ENCODE measurements at regions not wholly inside any gene's neighbourhood (a gene's known extent, or its start where the extent isn't known, plus 50 kb on each side); places are given as distances from the start of the nearest gene placed in this dataset.

DNA sequence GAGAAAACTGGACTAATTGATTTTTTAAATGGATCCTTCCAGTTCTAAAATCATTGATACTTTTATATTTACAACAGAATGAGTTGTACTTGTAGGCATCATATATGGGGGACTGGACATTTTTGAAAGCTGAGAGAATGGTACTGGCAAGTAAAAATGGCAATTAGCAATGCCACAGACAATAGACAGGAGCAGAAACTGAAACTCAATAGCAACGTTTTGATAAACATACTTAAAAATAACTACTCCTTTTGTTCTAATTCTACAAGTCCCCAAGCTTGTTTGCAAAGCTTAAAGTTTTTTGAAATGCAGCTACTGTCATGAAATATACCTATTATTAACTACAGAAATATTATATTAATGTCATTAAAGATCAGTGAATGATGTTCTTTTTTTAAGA is 52.8 kb upstream of the FBXL7 start:
- Histone ChIP-seq H3K4me1 (ENCODE audit: insufficient read depth, low read length) (no peaks in the 10 kb centered on the region), H3K4me3 (ENCODE audit: low read length in 2 of 2) (no peak overlapping the region), H3K27me3 (ENCODE audit: insufficient read depth, low read length) (no peaks in the 10 kb centered on the region), H3K36me3 (ENCODE audit: insufficient read depth, low read length) (no peaks in the 10 kb centered on the region), H3K27ac (ENCODE audit: low read depth, low read length) (no peak overlapping the region), H3K9me3 (ENCODE audit: control insufficient read depth in 1 of 2, low read length in 2 of 2) (no peaks in the 10 kb centered on the region)
- H3K27me3 Mint-ChIP-seq = no peaks in the 10 kb centered on the region
- intact Hi-C loops (cut with micrococcal nuclease) = no loop called here
- no peaks in the 10 kb centered on the region for H3K36me3 Mint-ChIP-seq
- ChIA-PET POLR2A (ENCODE audit: partially characterized antibody) (no interaction called here), CTCF (ENCODE audit: partially characterized antibody) (no interaction called here)
- peaks cover 0 to 14% (median 3%) of the 10 kb centered on the region in 8 donors for H3K9me3 Mint-ChIP-seq
- no peak overlapping the region for H3K4me3 Mint-ChIP-seq
- no peak overlapping the region for H3K27ac Mint-ChIP-seq
- no peak for DNase-seq
- no peaks in the 10 kb centered on the region for H3K4me1 Mint-ChIP-seq

DNA sequence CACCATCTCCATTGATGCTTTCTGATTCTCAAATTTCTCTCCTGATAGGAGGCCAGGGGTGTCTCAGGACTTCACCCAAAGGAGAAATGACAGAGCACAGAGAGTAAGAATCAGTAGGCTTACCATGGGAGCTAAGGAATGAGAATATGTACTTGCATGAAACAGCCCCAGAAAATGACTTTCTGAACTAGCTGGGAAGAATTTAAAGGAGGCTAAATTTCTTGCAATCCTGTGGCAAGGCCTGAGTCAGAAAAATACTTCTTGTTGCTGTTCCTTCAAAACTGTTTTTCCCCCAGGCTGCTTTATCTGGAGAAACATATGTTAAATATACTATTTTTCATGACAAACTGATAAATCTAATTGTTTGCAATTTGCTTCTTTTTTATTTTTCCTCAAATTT is 53.4 kb upstream of the FBXL7 start:
- intact Hi-C loops (cut with micrococcal nuclease) = no loop called here
- no peak overlapping the region for H3K4me3 Mint-ChIP-seq
- no peaks in the 10 kb centered on the region for H3K36me3 ChIP-seq (ENCODE audit: insufficient read depth, low read length)
- no peaks in the 10 kb centered on the region for H3K36me3 Mint-ChIP-seq
- H3K27ac Mint-ChIP-seq = no peak overlapping the region
- CTCF ChIA-PET (ENCODE audit: partially characterized antibody) = no interaction called here
- no peaks in the 10 kb centered on the region for H3K4me1 ChIP-seq (ENCODE audit: insufficient read depth, low read length)
- no peak overlapping the region for H3K4me3 ChIP-seq (ENCODE audit: low read length in 2 of 2)
- POLR2A ChIA-PET (ENCODE audit: partially characterized antibody) = no interaction called here
- H3K4me1 Mint-ChIP-seq = no peaks in the 10 kb centered on the region
- H3K9me3 Mint-ChIP-seq = peaks cover 0 to 14% (median 5%) of the 10 kb centered on the region in 8 donors
- H3K9me3 ChIP-seq (ENCODE audit: control insufficient read depth in 1 of 2, low read length in 2 of 2) = no peaks in the 10 kb centered on the region
- no peaks in the 10 kb centered on the region for H3K27me3 Mint-ChIP-seq
- H3K27me3 ChIP-seq (ENCODE audit: insufficient read depth, low read length) = no peaks in the 10 kb centered on the region
- H3K27ac ChIP-seq (ENCODE audit: low read depth, low read length) = no peak overlapping the region
- DNase-seq = no peak

DNA sequence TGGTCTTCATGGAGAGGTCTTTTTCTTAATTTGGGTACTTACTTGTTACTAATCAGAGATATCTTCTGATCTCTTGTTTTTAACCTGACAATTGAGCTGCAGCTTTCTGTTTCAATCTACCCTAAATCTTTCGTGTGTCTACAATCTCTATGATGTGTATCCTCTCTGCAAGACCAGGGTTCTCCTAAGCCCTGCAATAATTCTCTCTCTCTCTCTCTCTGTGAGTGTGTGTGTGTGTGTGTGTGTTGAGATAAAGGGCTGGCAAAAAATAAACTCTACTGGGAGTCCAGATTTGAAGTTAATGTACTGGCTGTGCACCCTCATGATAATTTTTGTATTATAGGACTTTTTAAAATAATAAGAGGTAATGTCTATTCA is 57.8 kb upstream of the FBXL7 start:
- H3K9me3 Mint-ChIP-seq = peaks cover 0 to 10% (median 1%) of the 10 kb centered on the region in 8 donors
- H3K27ac ChIP-seq (ENCODE audit: low read depth, low read length) = no peak overlapping the region
- H3K4me1 ChIP-seq (ENCODE audit: insufficient read depth, low read length) = no peaks in the 10 kb centered on the region
- H3K27me3 Mint-ChIP-seq = no peaks in the 10 kb centered on the region
- DNase-seq = no peak
- intact Hi-C loops (cut with micrococcal nuclease) = no loop called here
- no peak overlapping the region for H3K27ac Mint-ChIP-seq
- H3K36me3 Mint-ChIP-seq = no peaks in the 10 kb centered on the region
- H3K36me3 ChIP-seq (ENCODE audit: insufficient read depth, low read length) = no peaks in the 10 kb centered on the region
- ChIA-PET POLR2A (ENCODE audit: partially characterized antibody) (no interaction called here), CTCF (ENCODE audit: partially characterized antibody) (no interaction called here)
- no peaks in the 10 kb centered on the region for H3K4me1 Mint-ChIP-seq
- no peak overlapping the region for H3K4me3 Mint-ChIP-seq
- H3K4me3 ChIP-seq (ENCODE audit: low read length in 2 of 2) = no peak overlapping the region
- no peaks in the 10 kb centered on the region for H3K9me3 ChIP-seq (ENCODE audit: control insufficient read depth in 1 of 2, low read length in 2 of 2)
- H3K27me3 ChIP-seq (ENCODE audit: insufficient read depth, low read length) = no peaks in the 10 kb centered on the region

DNA sequence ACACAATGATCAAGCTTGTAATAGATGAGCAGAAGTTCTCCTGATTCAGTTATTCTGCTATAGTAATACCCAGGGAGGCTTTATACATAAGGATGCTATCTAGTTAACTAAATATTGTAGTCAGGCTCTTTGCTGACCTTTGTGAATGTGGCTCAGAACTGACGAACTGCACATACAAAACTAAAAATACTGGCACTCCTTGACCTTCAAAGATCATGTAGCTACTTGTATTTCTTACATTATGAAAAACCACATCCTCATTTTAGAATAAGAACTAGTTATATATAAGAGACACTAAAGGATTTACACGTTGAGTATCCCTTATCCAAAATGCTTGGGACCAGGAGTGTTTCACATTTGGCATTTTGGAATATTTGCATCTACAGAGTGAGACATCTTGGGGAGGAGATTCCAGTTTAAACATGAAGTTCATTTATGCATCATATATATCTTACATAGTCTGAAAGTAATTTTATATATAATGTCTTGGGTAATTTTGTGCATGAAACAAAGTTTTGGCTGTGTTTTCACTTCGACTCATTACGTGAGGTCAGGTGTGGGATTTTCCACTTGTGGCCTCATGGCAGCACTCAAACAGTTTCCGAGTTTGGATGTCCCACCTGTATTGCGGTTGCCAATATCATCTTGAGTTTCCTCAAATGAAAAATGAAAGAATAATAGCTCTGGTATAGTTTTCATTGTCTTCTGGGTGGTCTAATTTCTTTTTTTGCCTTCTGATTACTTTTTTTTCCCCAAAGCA is 58.4 kb upstream of the FBXL7 start:
- intact Hi-C loops (cut with micrococcal nuclease) = no loop called here
- POLR2A ChIA-PET (ENCODE audit: partially characterized antibody) = no interaction called here
- Histone ChIP-seq H3K27me3 (ENCODE audit: insufficient read depth, low read length) (no peaks in the 10 kb centered on the region), H3K27ac (ENCODE audit: low read depth, low read length) (no peak overlapping the region), H3K4me1 (ENCODE audit: insufficient read depth, low read length) (no peaks in the 10 kb centered on the region), H3K4me3 (ENCODE audit: low read length in 2 of 2) (no peak overlapping the region), H3K36me3 (ENCODE audit: insufficient read depth, low read length) (no peaks in the 10 kb centered on the region), H3K9me3 (ENCODE audit: control insufficient read depth in 1 of 2, low read length in 2 of 2) (no peaks in the 10 kb centered on the region)
- H3K9me3 Mint-ChIP-seq = peaks cover 0 to 10% (median 1%) of the 10 kb centered on the region in 8 donors
- no peak overlapping the region for H3K27ac Mint-ChIP-seq
- CTCF ChIA-PET (ENCODE audit: partially characterized antibody) = no interaction called here
- H3K27me3 Mint-ChIP-seq = no peaks in the 10 kb centered on the region
- H3K36me3 Mint-ChIP-seq = no peaks in the 10 kb centered on the region
- no peaks in the 10 kb centered on the region for H3K4me1 Mint-ChIP-seq
- DNase-seq = no peak
- no peak overlapping the region for H3K4me3 Mint-ChIP-seq

DNA sequence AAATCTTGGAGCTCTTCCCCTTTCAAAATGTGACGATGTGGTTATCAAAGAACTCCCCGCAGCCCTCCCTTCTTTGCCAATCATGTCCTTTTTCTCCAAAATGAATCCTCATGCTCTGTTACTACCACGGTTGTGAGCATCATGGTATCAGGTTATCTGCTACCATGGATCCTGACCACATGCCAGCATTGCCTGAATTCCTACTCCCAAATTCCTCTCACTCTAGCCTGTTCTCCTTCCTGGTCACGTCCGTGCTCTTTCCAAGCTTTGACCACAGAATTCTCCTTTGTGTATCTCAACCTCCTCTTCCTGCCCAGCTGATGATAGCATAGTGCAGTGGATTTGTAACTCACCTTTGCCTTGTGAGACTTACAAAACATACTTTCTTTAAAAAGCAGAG is 59.5 kb upstream of the FBXL7 start:
- H3K9me3 Mint-ChIP-seq = peaks cover 0 to 10% (median 1%) of the 10 kb centered on the region in 8 donors
- ChIA-PET CTCF (ENCODE audit: partially characterized antibody) (no interaction called here), POLR2A (ENCODE audit: partially characterized antibody) (no interaction called here)
- Histone ChIP-seq H3K4me1 (ENCODE audit: insufficient read depth, low read length) (no peaks in the 10 kb centered on the region), H3K4me3 (ENCODE audit: low read length in 2 of 2) (no peak overlapping the region), H3K27me3 (ENCODE audit: insufficient read depth, low read length) (no peaks in the 10 kb centered on the region), H3K9me3 (ENCODE audit: control insufficient read depth in 1 of 2, low read length in 2 of 2) (no peaks in the 10 kb centered on the region), H3K27ac (ENCODE audit: low read depth, low read length) (no peak overlapping the region), H3K36me3 (ENCODE audit: insufficient read depth, low read length) (no peaks in the 10 kb centered on the region)
- H3K27me3 Mint-ChIP-seq = no peaks in the 10 kb centered on the region
- no peaks in the 10 kb centered on the region for H3K4me1 Mint-ChIP-seq
- DNase-seq = no peak
- H3K27ac Mint-ChIP-seq = no peak overlapping the region
- peak overlapping the region in 1 of 8 donors; percentile 17 for H3K4me3 Mint-ChIP-seq
- no peaks in the 10 kb centered on the region for H3K36me3 Mint-ChIP-seq
- intact Hi-C loops (cut with micrococcal nuclease) = no loop called here

DNA sequence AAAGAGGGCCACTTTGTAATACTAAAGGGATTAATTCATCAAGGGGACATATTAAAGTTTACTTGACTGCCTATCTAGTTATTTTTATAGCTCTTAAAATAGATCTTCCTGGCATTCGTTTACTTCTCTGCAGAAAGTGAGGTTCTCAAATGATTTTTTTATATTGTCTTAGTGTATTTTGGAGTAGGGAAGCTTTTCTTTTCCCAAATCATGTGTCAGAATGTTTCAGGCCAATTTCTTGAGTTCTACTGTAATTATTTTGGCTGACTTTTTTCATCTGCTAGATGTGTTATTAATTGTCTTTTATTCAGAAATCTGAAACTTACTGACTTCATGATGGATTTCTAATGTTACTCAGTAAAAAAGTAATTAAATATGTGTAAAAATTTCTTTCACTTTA is 60.2 kb upstream of the FBXL7 start:
- no peaks in the 10 kb centered on the region for H3K4me1 Mint-ChIP-seq
- Histone ChIP-seq H3K27me3 (ENCODE audit: insufficient read depth, low read length) (no peaks in the 10 kb centered on the region), H3K9me3 (ENCODE audit: control insufficient read depth in 1 of 2, low read length in 2 of 2) (no peaks in the 10 kb centered on the region), H3K36me3 (ENCODE audit: insufficient read depth, low read length) (no peaks in the 10 kb centered on the region), H3K27ac (ENCODE audit: low read depth, low read length) (no peak overlapping the region), H3K4me1 (ENCODE audit: insufficient read depth, low read length) (no peaks in the 10 kb centered on the region), H3K4me3 (ENCODE audit: low read length in 2 of 2) (no peak overlapping the region)
- no peak for DNase-seq
- no peaks in the 10 kb centered on the region for H3K27me3 Mint-ChIP-seq
- ChIA-PET CTCF (ENCODE audit: partially characterized antibody) (interaction anchor here (1.4 kb wide), 1 partner anchor 10 kb away, joined by 4 read pairs; no protein-coding TSS in a partner anchor), POLR2A (ENCODE audit: partially characterized antibody) (no interaction called here)
- H3K36me3 Mint-ChIP-seq = no peaks in the 10 kb centered on the region
- H3K9me3 Mint-ChIP-seq = peaks cover 0 to 10% (median 1%) of the 10 kb centered on the region in 8 donors
- no peak overlapping the region for H3K27ac Mint-ChIP-seq
- intact Hi-C loops (cut with micrococcal nuclease) = no loop called here
- H3K4me3 Mint-ChIP-seq = no peak overlapping the region

DNA sequence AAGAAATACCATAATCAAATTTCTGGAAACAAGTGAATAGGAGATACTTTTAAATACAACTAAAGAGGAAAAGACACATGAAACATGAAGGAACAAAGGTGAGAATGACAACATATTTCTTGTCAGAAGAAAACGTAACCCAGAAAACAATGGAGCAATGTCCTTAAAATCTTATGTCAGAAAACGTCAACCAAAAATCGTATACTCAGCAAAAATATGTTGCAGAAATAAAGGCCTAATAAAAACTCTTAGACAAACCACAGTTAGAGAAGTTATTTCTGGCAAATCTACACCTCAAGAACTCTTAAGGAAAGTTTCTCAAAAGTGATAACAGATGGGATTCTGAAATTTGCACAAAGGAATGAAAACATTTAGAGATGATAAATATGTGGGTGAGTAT is 66.3 kb upstream of the FBXL7 start:
- H3K9me3 ChIP-seq (ENCODE audit: control insufficient read depth in 1 of 2, low read length in 2 of 2) = no peaks in the 10 kb centered on the region
- DNase-seq = no peak
- H3K27me3 Mint-ChIP-seq = no peaks in the 10 kb centered on the region
- ChIA-PET POLR2A (ENCODE audit: partially characterized antibody) (no interaction called here), CTCF (ENCODE audit: partially characterized antibody) (no interaction called here)
- no peaks in the 10 kb centered on the region for H3K36me3 ChIP-seq (ENCODE audit: insufficient read depth, low read length)
- no peaks in the 10 kb centered on the region for H3K4me1 Mint-ChIP-seq
- no peak overlapping the region for H3K4me3 ChIP-seq (ENCODE audit: low read length in 2 of 2)
- no peak overlapping the region for H3K27ac ChIP-seq (ENCODE audit: low read depth, low read length)
- no peaks in the 10 kb centered on the region for H3K27me3 ChIP-seq (ENCODE audit: insufficient read depth, low read length)
- H3K4me3 Mint-ChIP-seq = no peak overlapping the region
- H3K4me1 ChIP-seq (ENCODE audit: insufficient read depth, low read length) = no peaks in the 10 kb centered on the region
- intact Hi-C loops (cut with micrococcal nuclease) = no loop called here
- H3K27ac Mint-ChIP-seq = no peak overlapping the region
- no peaks in the 10 kb centered on the region for H3K36me3 Mint-ChIP-seq
- H3K9me3 Mint-ChIP-seq = peaks cover 0 to 11% (median under 1%) of the 10 kb centered on the region in 8 donors

DNA sequence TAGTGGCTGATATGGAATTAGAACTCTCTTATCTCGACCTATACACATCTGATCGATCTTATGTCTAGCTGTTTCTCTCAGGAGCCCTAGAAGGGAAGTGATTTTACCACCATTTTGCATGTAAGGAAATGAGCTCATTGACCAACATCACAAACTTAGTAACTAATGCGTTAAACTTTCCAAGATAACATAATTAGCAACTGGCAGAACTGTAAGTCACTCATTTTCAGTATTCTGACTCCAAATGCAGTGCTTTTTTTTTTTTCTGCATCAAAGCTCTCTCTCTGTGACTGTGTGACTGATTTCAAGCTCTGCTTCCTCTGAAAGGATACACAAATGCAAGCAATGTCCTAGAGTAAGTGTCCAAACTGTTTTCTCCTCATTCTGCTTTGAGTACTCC is 68.1 kb upstream of the FBXL7 start:
- intact Hi-C loops (cut with micrococcal nuclease) = no loop called here
- Histone ChIP-seq H3K27ac (ENCODE audit: low read depth, low read length) (no peak overlapping the region), H3K9me3 (ENCODE audit: control insufficient read depth in 1 of 2, low read length in 2 of 2) (no peaks in the 10 kb centered on the region), H3K27me3 (ENCODE audit: insufficient read depth, low read length) (no peaks in the 10 kb centered on the region), H3K36me3 (ENCODE audit: insufficient read depth, low read length) (no peaks in the 10 kb centered on the region), H3K4me1 (ENCODE audit: insufficient read depth, low read length) (no peaks in the 10 kb centered on the region), H3K4me3 (ENCODE audit: low read length in 2 of 2) (no peak overlapping the region)
- H3K9me3 Mint-ChIP-seq = peaks cover 0 to 11% (median under 1%) of the 10 kb centered on the region in 8 donors
- H3K27me3 Mint-ChIP-seq = no peaks in the 10 kb centered on the region
- no peaks in the 10 kb centered on the region for H3K36me3 Mint-ChIP-seq
- POLR2A ChIA-PET (ENCODE audit: partially characterized antibody) = interaction anchor here (0.6 kb wide), 1 partner anchor 57 kb away, joined by 4 read pairs; no protein-coding TSS in a partner anchor
- no peak overlapping the region for H3K4me3 Mint-ChIP-seq
- CTCF ChIA-PET (ENCODE audit: partially characterized antibody) = no interaction called here
- H3K4me1 Mint-ChIP-seq = no peaks in the 10 kb centered on the region
- no peak for DNase-seq
- no peak overlapping the region for H3K27ac Mint-ChIP-seq

Measured in CD4-positive, alpha-beta memory T cell (primary cell).